A673 (cell line): ENCODE measurements at regions not wholly inside any gene's neighbourhood (a gene's known extent, or its start where the extent isn't known, plus 50 kb on each side); places are given as distances from the start of the nearest gene placed in this dataset.

Experiments used
- EZH2 ChIP-seq: fragments of 200-600 bp; sonication (generic); IDR thresholded peaks from 2 replicates; pipeline ENCODE4 v1.6.1; 2017; ENCODE audit warnings: borderline replicate concordance, low read depth, mild to moderate bottlenecking, mixed read lengths, antibody characterized with exemption, low read length; ENCODE audit not compliant: poor library complexity, severe bottlenecking
- TF ChIP-seq, protein P1 (sequence below): fragments of 300-800, 200-600 bp; sonication (generic); conservative IDR thresholded peaks from 2 replicates; pipeline ENCODE4 v1.5.1; 2017; ENCODE audit warnings: low read depth, mild to moderate bottlenecking, antibody characterized with exemption, low read length, moderate library complexity, mixed read lengths

DNA sequence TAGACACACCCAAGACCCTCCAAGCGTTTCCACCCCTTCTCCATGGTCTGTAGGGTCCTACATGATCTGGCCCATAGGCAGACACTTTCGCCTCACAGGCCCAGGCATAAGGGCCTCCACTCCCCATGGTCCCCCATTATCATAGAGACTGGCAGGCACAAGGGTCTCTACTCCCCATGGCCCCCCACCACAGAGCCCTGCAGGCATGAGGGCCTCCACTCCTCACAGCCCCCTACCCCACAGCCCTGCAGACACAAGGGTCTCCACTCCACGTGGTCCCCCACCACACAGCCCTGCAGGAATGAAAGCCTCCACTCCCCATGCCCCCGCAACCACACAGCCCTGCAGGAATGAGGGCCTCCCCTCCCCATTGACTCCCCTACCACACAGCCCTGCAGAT, 159.7 kb upstream of the AGAP1 start:
- TF ChIP-seq, protein P1, sequence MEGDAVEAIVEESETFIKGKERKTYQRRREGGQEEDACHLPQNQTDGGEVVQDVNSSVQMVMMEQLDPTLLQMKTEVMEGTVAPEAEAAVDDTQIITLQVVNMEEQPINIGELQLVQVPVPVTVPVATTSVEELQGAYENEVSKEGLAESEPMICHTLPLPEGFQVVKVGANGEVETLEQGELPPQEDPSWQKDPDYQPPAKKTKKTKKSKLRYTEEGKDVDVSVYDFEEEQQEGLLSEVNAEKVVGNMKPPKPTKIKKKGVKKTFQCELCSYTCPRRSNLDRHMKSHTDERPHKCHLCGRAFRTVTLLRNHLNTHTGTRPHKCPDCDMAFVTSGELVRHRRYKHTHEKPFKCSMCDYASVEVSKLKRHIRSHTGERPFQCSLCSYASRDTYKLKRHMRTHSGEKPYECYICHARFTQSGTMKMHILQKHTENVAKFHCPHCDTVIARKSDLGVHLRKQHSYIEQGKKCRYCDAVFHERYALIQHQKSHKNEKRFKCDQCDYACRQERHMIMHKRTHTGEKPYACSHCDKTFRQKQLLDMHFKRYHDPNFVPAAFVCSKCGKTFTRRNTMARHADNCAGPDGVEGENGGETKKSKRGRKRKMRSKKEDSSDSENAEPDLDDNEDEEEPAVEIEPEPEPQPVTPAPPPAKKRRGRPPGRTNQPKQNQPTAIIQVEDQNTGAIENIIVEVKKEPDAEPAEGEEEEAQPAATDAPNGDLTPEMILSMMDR: no peak
- TF ChIP-seq EZH2: no peak
